ENCODE measurements at regions not wholly inside any gene's neighbourhood (a gene's known extent, or its start where the extent isn't known, plus 50 kb on each side); places are given as distances from the start of the nearest gene placed in this dataset.

GRCh38 chr6:14425805-14426204, 308.2 kb downstream of the CD83 start:
- Mint-ChIP-seq H3K27me3 (ENCODE audit: low read depth, unreplicated experiment) (peaks cover 8% of the 10 kb centered on the region), H3K9me3 (ENCODE audit: unreplicated experiment) (peaks cover 3% of the 10 kb centered on the region), H3K36me3 (ENCODE audit: low read depth, unreplicated experiment) (no peaks in the 10 kb centered on the region), H3K27ac (ENCODE audit: unreplicated experiment) (no peak overlapping the region), H3K4me3 (ENCODE audit: unreplicated experiment) (no peak overlapping the region), H3K4me1 (ENCODE audit: low read depth, unreplicated experiment) (peaks cover 5% of the 10 kb centered on the region)
- Histone ChIP-seq H3K4me2 (ENCODE audit: low read length) (no peak overlapping the region), H3K79me2 (ENCODE audit: insufficient read depth, low read length) (no peaks in the 10 kb centered on the region), H3K4me1 (ENCODE audit: insufficient read depth, low read length) (no peaks in the 10 kb centered on the region), H3K9me3 (ENCODE audit: insufficient read depth, low read depth, low read length) (no peaks in the 10 kb centered on the region), H2AFZ (ENCODE audit: low read depth, low read length) (no peak overlapping the region), H3K4me3 (ENCODE audit: insufficient read depth, low read depth, low read length) (no peak overlapping the region), H4K20me1 (ENCODE audit: insufficient read depth, low read length) (no peaks in the 10 kb centered on the region), H3K27me3 (ENCODE audit: insufficient read depth, low read length) (no peaks in the 10 kb centered on the region), H3K36me3 (ENCODE audit: insufficient read depth, low read length) (no peaks in the 10 kb centered on the region), H3K9ac (ENCODE audit: low read length) (no peak overlapping the region), H3K27ac (ENCODE audit: low read depth, low read length) (no peak overlapping the region)
- FAIRE-seq: no peak
- no peak for DNase-seq (ENCODE audit: low read depth)
- TF ChIP-seq EZH2 (IDR thresholded peaks at IDR 0.05; ENCODE audit: insufficient read depth, low read length): no peak
- TF ChIP-seq, protein P1, sequence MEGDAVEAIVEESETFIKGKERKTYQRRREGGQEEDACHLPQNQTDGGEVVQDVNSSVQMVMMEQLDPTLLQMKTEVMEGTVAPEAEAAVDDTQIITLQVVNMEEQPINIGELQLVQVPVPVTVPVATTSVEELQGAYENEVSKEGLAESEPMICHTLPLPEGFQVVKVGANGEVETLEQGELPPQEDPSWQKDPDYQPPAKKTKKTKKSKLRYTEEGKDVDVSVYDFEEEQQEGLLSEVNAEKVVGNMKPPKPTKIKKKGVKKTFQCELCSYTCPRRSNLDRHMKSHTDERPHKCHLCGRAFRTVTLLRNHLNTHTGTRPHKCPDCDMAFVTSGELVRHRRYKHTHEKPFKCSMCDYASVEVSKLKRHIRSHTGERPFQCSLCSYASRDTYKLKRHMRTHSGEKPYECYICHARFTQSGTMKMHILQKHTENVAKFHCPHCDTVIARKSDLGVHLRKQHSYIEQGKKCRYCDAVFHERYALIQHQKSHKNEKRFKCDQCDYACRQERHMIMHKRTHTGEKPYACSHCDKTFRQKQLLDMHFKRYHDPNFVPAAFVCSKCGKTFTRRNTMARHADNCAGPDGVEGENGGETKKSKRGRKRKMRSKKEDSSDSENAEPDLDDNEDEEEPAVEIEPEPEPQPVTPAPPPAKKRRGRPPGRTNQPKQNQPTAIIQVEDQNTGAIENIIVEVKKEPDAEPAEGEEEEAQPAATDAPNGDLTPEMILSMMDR (IDR thresholded peaks at IDR 0.05; ENCODE audit: insufficient read depth, low read depth, low read length): no peak

GRCh38 chr6:14426281-14426680, 308.7 kb downstream of the CD83 start:
- DNase-seq (ENCODE audit: low read depth): no peak
- Histone ChIP-seq H3K27ac (ENCODE audit: low read depth, low read length) (no peak overlapping the region), H3K79me2 (ENCODE audit: insufficient read depth, low read length) (no peaks in the 10 kb centered on the region), H3K9me3 (ENCODE audit: insufficient read depth, low read depth, low read length) (no peaks in the 10 kb centered on the region), H3K4me2 (ENCODE audit: low read length) (no peak overlapping the region), H2AFZ (ENCODE audit: low read depth, low read length) (no peak overlapping the region), H3K36me3 (ENCODE audit: insufficient read depth, low read length) (no peaks in the 10 kb centered on the region), H3K27me3 (ENCODE audit: insufficient read depth, low read length) (no peaks in the 10 kb centered on the region), H3K9ac (ENCODE audit: low read length) (no peak overlapping the region), H3K4me1 (ENCODE audit: insufficient read depth, low read length) (no peaks in the 10 kb centered on the region), H4K20me1 (ENCODE audit: insufficient read depth, low read length) (no peaks in the 10 kb centered on the region), H3K4me3 (ENCODE audit: insufficient read depth, low read depth, low read length) (no peak overlapping the region)
- Mint-ChIP-seq H3K27ac (ENCODE audit: unreplicated experiment) (no peak overlapping the region), H3K27me3 (ENCODE audit: low read depth, unreplicated experiment) (peaks cover 8% of the 10 kb centered on the region), H3K4me3 (ENCODE audit: unreplicated experiment) (no peak overlapping the region), H3K4me1 (ENCODE audit: low read depth, unreplicated experiment) (peaks cover 5% of the 10 kb centered on the region), H3K36me3 (ENCODE audit: low read depth, unreplicated experiment) (no peaks in the 10 kb centered on the region), H3K9me3 (ENCODE audit: unreplicated experiment) (peaks cover 3% of the 10 kb centered on the region)
- peak; percentile 37 for FAIRE-seq
- no peak for TF ChIP-seq EZH2 (IDR thresholded peaks at IDR 0.05; ENCODE audit: insufficient read depth, low read length)
- TF ChIP-seq, protein P1 (IDR thresholded peaks at IDR 0.05; ENCODE audit: insufficient read depth, low read depth, low read length): no peak

DNA sequence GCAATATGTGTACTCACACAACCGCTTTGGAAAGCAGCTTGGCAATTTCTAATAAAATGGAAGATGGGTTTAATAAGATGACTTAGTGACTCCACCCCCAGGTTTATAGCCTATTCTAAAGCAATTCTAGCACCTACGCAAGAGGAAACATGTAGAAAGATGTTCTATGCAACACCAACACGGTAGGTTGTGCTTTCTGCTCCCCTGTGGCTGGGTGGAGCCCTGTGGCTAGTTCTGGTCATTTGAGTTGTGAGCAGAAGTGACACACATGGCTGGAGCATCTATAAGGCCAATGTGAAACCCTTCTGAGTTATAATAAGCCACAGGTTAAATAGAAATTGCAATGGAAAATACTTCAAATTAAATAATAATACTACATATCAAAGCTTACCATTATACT, 310.7 kb downstream of the CD83 start:
- H3K79me2 ChIP-seq (ENCODE audit: insufficient read depth, low read length): no peaks in the 10 kb centered on the region
- no peaks in the 10 kb centered on the region for H3K4me1 ChIP-seq (ENCODE audit: insufficient read depth, low read length)
- no peak overlapping the region for H3K4me2 ChIP-seq (ENCODE audit: low read length)
- DNase-seq (ENCODE audit: low read depth) (no peak), FAIRE-seq (no peak)
- no peak overlapping the region for H2AFZ ChIP-seq (ENCODE audit: low read depth, low read length)
- no peaks in the 10 kb centered on the region for H3K36me3 ChIP-seq (ENCODE audit: insufficient read depth, low read length)
- H3K4me3 ChIP-seq (ENCODE audit: insufficient read depth, low read depth, low read length): no peak overlapping the region
- Mint-ChIP-seq H3K36me3 (ENCODE audit: low read depth, unreplicated experiment) (no peaks in the 10 kb centered on the region), H3K9me3 (ENCODE audit: unreplicated experiment) (peaks cover 2% of the 10 kb centered on the region), H3K4me3 (ENCODE audit: unreplicated experiment) (no peak overlapping the region), H3K4me1 (ENCODE audit: low read depth, unreplicated experiment) (peaks cover 5% of the 10 kb centered on the region), H3K27me3 (ENCODE audit: low read depth, unreplicated experiment) (peaks cover 6% of the 10 kb centered on the region), H3K27ac (ENCODE audit: unreplicated experiment) (no peak overlapping the region)
- no peaks in the 10 kb centered on the region for H3K9me3 ChIP-seq (ENCODE audit: insufficient read depth, low read depth, low read length)
- no peaks in the 10 kb centered on the region for H3K27me3 ChIP-seq (ENCODE audit: insufficient read depth, low read length)
- no peaks in the 10 kb centered on the region for H4K20me1 ChIP-seq (ENCODE audit: insufficient read depth, low read length)
- TF ChIP-seq, protein P1 (IDR thresholded peaks at IDR 0.05; ENCODE audit: insufficient read depth, low read depth, low read length): no peak
- H3K27ac ChIP-seq (ENCODE audit: low read depth, low read length): no peak overlapping the region
- no peak overlapping the region for H3K9ac ChIP-seq (ENCODE audit: low read length)
